Activated CD4-positive, alpha-beta T cell treated with anti-CD3 and anti-CD28 coated beads for 4 hours (primary cell): ENCODE measurements at regions not wholly inside any gene's neighbourhood (a gene's known extent, or its start where the extent isn't known, plus 50 kb on each side); places are given as distances from the start of the nearest gene placed in this dataset.

Experiments used
- DNase-seq, 2 donors: peaks; one replicate each; pipeline ENCODE4 v3.0.0-alpha.2; 2020

- no peak for DNase-seq
Measured at GRCh38 chr17:73991260-73991659, 212.2 kb upstream of the RPL38 start.

- no peak for DNase-seq
Measured at GRCh38 chr17:73994946-73995345, 208.5 kb upstream of the RPL38 start.

GRCh38 chr17:73997059-73997458 lies 206.4 kb upstream of the RPL38 start:
- DNase-seq: no peak

- DNase-seq: no peak
Measured at GRCh38 chr17:73998249-73998648, 205.2 kb upstream of the RPL38 start.

- peak; percentile 44 to 68 for DNase-seq
Measured at GRCh38 chr17:73998653-73999645, 204.5 kb upstream of the RPL38 start.

GRCh38 chr17:74001145-74001544 lies 202.3 kb upstream of the RPL38 start:
- DNase-seq: no peak

- DNase-seq: no peak
Measured at GRCh38 chr17:74002241-74002640, 201.2 kb upstream of the RPL38 start.

- DNase-seq: no peak
Measured at GRCh38 chr17:74004056-74004455, 199.4 kb upstream of the RPL38 start.

- DNase-seq: no peak
Measured at GRCh38 chr17:74005790-74006189, 197.7 kb upstream of the RPL38 start.

GRCh38 chr17:74006371-74006770 lies 197.1 kb upstream of the RPL38 start:
- DNase-seq: no peak

GRCh38 chr17:74008196-74008595 lies 195.3 kb upstream of the RPL38 start:
- peak; percentile 3 to 9 for DNase-seq

GRCh38 chr17:74009056-74009625 lies 194.3 kb upstream of the RPL38 start:
- no peak for DNase-seq

GRCh38 chr17:74010903-74011302 lies 192.6 kb upstream of the RPL38 start:
- no peak for DNase-seq

- no peak for DNase-seq
Measured at GRCh38 chr17:74011966-74012365, 191.5 kb upstream of the RPL38 start.

GRCh38 chr17:74012465-74012864 lies 191.0 kb upstream of the RPL38 start:
- DNase-seq: peak; percentile 3 to 14

- no peak for DNase-seq
Measured at GRCh38 chr17:74015316-74015715, 188.2 kb upstream of the RPL38 start.

GRCh38 chr17:74015990-74016389 lies 187.5 kb upstream of the RPL38 start:
- DNase-seq: no peak

- DNase-seq: no peak
Measured at GRCh38 chr17:74016461-74016860, 187.0 kb upstream of the RPL38 start.

- DNase-seq: no peak
Measured at GRCh38 chr17:74017466-74017865, 186.0 kb upstream of the RPL38 start.

- no peak for DNase-seq
Measured at GRCh38 chr17:74018115-74018514, 185.4 kb upstream of the RPL38 start.

- no peak for DNase-seq
Measured at GRCh38 chr17:74019271-74019670, 184.2 kb upstream of the RPL38 start.

GRCh38 chr17:74019860-74020259 lies 183.6 kb upstream of the RPL38 start:
- no peak for DNase-seq

- DNase-seq: no peak
Measured at GRCh38 chr17:74020522-74020921, 183.0 kb upstream of the RPL38 start.

GRCh38 chr17:74024871-74025531 lies 178.5 kb upstream of the RPL38 start:
- no peak for DNase-seq
